A673 (cell line): ENCODE measurements at regions not wholly inside any gene's neighbourhood (a gene's known extent, or its start where the extent isn't known, plus 50 kb on each side); places are given as distances from the start of the nearest gene placed in this dataset.

ENCODE experiments used
- BruUV-seq: library from RNA; stranded (reverse); fragments of 400-500 nt; replicated peaks from 2 replicates; lab custom pipeline; 2021; lab: Mats Ljungman, UMichigan
- CTCF ChIA-PET: fragments of 300-600 bp; sonication (Branson Sonifier 250); formaldehyde crosslinking; loops from one replicate; lab custom pipeline; 2022; ENCODE audit warnings: antibody characterized with exemption; lab: Charles Lee
- POLR2A ChIA-PET: fragments of 300-600 bp; sonication (Branson Sonifier 250); formaldehyde crosslinking; loops from one replicate; lab custom pipeline; 2022; ENCODE audit warnings: antibody characterized with exemption; ENCODE audit not compliant: low non-redundant PET; lab: Charles Lee
- DNase-seq: peaks from one replicate; pipeline ENCODE4 v3.0.0-alpha.2; 2015; ENCODE audit warnings: low spot score
- H3K27ac ChIP-seq: fragments of 200-600 bp; sonication (generic); 2 replicates; pipeline ENCODE4 v1.5.1; 2016; ENCODE audit warnings: mixed run types, low read depth, mild to moderate bottlenecking, mixed read lengths, antibody characterized with exemption, low read length; ENCODE audit not compliant: poor library complexity, severe bottlenecking
- H3K27me3 ChIP-seq: fragments of 200-600 bp; sonication (generic); replicated peaks from 2 replicates; pipeline ENCODE4 v1.6.1; 2017; ENCODE audit warnings: mixed run types, low read depth, mild to moderate bottlenecking, mixed read lengths, antibody characterized with exemption, low read length; ENCODE audit not compliant: insufficient read depth, poor library complexity
- H3K36me3 ChIP-seq: fragments of 200-600 bp; sonication (generic); 2 replicates; pipeline ENCODE4 v1.6.1; 2016; ENCODE audit warnings: mixed run types, mild to moderate bottlenecking, mixed read lengths, antibody characterized with exemption, low read length; ENCODE audit not compliant: insufficient read depth, poor library complexity, severe bottlenecking
- H3K4me1 ChIP-seq: fragments of 200-600 bp; sonication (generic); 2 replicates; pipeline ENCODE4 v1.6.1; 2017; ENCODE audit warnings: mixed run types, mild to moderate bottlenecking, mixed read lengths, antibody characterized with exemption, low read length; ENCODE audit not compliant: insufficient read depth, poor library complexity, severe bottlenecking
- H3K4me3 ChIP-seq: fragments of 200-600 bp; sonication (generic); 2 replicates; pipeline ENCODE4 v1.5.1; 2016; ENCODE audit warnings: low read depth, mixed run types, mild to moderate bottlenecking, mixed read lengths, low read length; ENCODE audit not compliant: poor library complexity, severe bottlenecking
- H3K9me3 ChIP-seq: fragments of 200-600 bp; sonication (generic); 2 replicates; pipeline ENCODE4 v1.6.1; 2016; ENCODE audit warnings: mixed run types, low read depth, mild to moderate bottlenecking, mixed read lengths, antibody characterized with exemption, low read length; ENCODE audit not compliant: poor library complexity, severe bottlenecking
- EZH2 ChIP-seq: fragments of 200-600 bp; sonication (generic); IDR thresholded peaks from 2 replicates; pipeline ENCODE4 v1.6.1; 2017; ENCODE audit warnings: borderline replicate concordance, low read depth, mild to moderate bottlenecking, mixed read lengths, antibody characterized with exemption, low read length; ENCODE audit not compliant: poor library complexity, severe bottlenecking
- intact Hi-C: fragments of 100-400 bp; cut with micrococcal nuclease; formaldehyde crosslinking; loops from one replicate; pipeline ENCODE4 v1.10.0; 2022; ENCODE audit not compliant: unreplicated experiment
- TF ChIP-seq, protein P1 (sequence below): fragments of 300-800, 200-600 bp; sonication (generic); conservative IDR thresholded peaks from 2 replicates; pipeline ENCODE4 v1.5.1; 2017; ENCODE audit warnings: low read depth, mild to moderate bottlenecking, antibody characterized with exemption, low read length, moderate library complexity, mixed read lengths

DNA sequence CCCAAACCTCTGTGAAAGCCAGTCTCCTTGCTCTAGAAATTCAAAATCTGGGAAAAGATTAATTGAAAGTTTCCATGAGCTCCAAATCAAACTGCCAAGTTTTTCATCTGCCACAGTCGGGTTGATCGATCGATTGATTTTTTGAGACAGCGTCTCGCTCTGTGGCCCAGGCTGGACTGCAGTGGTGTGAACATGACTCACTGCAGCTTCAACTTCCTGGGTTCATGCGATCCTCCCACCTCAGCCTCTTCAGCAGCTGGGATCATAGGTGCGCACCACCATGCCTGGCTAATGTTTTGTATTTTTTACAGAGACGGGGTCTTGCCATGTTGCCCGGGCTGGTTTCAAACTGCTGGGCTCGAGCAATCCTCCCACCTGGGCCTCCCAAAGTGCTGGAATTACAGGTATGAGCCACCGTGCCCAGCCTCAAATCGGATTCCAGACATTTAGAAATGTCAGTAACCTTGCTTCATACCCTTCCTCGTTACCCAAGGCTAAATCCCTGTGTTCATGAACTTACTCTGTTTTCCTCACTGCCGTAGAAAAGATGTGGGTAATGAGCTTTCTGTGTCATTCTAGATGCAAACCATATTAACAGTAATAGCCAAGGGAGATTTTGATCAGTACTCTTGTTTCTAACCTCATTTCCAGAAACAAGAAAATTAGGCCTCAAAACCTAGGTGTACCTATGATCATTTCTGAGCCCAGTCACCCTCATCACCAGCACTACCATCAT is 105.9 kb upstream of the AKAP13 start:
- no peak for DNase-seq
- Histone ChIP-seq H3K4me1 (no peaks in the 10 kb centered on the region), H3K9me3 (no peaks in the 10 kb centered on the region), H3K36me3 (no peaks in the 10 kb centered on the region), H3K27ac (no peak overlapping the region), H3K27me3 (no peaks in the 10 kb centered on the region), H3K4me3 (no peak overlapping the region)
- intact Hi-C loops = no loop called here
- POLR2A ChIA-PET = no interaction called here
- TF ChIP-seq EZH2 = no peak
- TF ChIP-seq, protein P1, sequence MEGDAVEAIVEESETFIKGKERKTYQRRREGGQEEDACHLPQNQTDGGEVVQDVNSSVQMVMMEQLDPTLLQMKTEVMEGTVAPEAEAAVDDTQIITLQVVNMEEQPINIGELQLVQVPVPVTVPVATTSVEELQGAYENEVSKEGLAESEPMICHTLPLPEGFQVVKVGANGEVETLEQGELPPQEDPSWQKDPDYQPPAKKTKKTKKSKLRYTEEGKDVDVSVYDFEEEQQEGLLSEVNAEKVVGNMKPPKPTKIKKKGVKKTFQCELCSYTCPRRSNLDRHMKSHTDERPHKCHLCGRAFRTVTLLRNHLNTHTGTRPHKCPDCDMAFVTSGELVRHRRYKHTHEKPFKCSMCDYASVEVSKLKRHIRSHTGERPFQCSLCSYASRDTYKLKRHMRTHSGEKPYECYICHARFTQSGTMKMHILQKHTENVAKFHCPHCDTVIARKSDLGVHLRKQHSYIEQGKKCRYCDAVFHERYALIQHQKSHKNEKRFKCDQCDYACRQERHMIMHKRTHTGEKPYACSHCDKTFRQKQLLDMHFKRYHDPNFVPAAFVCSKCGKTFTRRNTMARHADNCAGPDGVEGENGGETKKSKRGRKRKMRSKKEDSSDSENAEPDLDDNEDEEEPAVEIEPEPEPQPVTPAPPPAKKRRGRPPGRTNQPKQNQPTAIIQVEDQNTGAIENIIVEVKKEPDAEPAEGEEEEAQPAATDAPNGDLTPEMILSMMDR = no peak
- CTCF ChIA-PET = no interaction called here
- no TSS peak for BruUV-seq

- no peak for DNase-seq
- ChIA-PET POLR2A (no interaction called here), CTCF (no interaction called here)
- TF ChIP-seq, protein P1 = no peak
- no peak for TF ChIP-seq EZH2
- H3K9me3 ChIP-seq = no peaks in the 10 kb centered on the region
- H3K27ac ChIP-seq = no peak overlapping the region
- H3K4me1 ChIP-seq = no peaks in the 10 kb centered on the region
- no peak overlapping the region for H3K4me3 ChIP-seq
- no peaks in the 10 kb centered on the region for H3K27me3 ChIP-seq
- no peaks in the 10 kb centered on the region for H3K36me3 ChIP-seq
- intact Hi-C loops = no loop called here
- BruUV-seq = no TSS peak
Observed at GRCh38 chr15:85276508-85276907, 103.9 kb upstream of the AKAP13 start.

DNA sequence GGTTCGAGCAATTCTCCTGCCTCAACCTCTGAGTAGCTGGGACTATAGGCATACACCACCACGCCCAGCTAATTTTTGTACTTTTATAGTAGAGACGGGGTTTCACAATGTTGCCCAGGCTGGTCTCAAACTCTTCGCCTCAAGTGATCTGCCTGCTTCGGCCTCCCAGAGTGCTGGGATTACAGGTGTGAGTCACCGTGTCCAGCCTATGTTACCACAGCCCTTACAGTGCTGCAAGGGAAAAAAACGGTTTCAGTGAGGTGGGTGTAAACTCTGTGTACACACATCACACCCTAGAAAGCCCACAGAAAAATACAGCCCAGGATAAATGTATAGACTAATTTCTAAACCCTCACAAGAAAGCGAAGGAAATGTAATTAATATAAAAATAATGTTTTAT is 103.5 kb upstream of the AKAP13 start:
- TF ChIP-seq EZH2 = no peak
- TF ChIP-seq, protein P1 = no peak
- DNase-seq = no peak
- no TSS peak for BruUV-seq
- Histone ChIP-seq H3K36me3 (no peaks in the 10 kb centered on the region), H3K27me3 (no peaks in the 10 kb centered on the region), H3K27ac (no peak overlapping the region), H3K4me1 (no peaks in the 10 kb centered on the region), H3K4me3 (no peak overlapping the region), H3K9me3 (no peaks in the 10 kb centered on the region)
- intact Hi-C loops = no loop called here
- ChIA-PET POLR2A (no interaction called here), CTCF (no interaction called here)
